DMS114 treated with DMSO at 0.1 percent for 48 hours (cell line): ENCODE measurements at regions not wholly inside any gene's neighbourhood (a gene's known extent, or its start where the extent isn't known, plus 50 kb on each side); places are given as distances from the start of the nearest gene placed in this dataset.
A peak's percentile ranks its signal among the peaks of the same experiment; 100 is the strongest.
"Not testable (repeated sequence)": the region's sequence is repeated elsewhere in the genome, so short reads cannot be mapped to it uniquely, and the experiment has no call there.

Experiments
- DNase-seq: peaks from one replicate; lab custom pipeline; 2025; ENCODE audit not compliant: unreplicated experiment; lab: John Stamatoyannopoulos, UW

GRCh38 chr1:149635290-149635899 is 51.7 kb downstream of the PPIAL4C start:
- DNase-seq, result not testable (repeated sequence)

DNA sequence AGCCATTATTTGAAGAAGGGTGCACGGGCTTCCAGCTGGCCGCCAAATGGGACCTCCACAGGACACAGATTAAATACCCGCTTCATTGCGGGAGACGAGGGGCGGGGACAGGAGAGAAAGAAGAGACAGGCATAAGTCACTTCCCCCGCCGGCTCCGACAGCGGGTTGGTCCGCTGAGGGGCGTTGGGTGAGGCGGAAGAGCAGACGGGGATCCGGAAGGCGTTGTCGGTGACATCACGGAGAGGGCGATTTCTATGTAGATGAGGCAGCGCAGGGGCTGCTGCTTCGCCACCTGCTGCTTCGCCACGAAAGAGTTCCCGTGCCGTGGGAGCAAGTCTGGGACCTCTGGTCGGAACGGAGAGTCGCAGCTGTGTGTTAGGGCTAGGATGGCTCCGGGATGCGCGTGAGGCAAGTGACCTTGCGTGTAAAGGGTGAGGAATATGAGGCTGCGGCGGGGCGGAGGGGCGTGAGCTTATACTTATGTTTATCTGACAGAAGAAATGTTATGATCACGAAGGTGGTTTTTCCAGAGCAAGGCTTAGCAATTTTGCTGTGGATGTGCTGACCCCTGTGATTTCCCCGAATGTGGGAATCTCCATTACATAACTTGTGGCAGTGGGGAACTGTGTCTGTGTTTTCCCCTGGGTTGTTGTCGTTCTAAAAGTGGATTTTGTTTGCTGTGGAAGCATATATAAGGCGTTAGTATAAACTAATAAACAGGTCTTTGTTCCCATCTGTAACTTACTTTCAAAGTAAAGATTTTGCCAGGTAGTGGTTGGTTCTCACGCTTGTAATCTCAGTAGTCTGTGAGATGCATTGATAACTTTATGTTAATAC is 52.9 kb downstream of the PPIAL4C start:
- peak; percentile 94 for DNase-seq

DNA sequence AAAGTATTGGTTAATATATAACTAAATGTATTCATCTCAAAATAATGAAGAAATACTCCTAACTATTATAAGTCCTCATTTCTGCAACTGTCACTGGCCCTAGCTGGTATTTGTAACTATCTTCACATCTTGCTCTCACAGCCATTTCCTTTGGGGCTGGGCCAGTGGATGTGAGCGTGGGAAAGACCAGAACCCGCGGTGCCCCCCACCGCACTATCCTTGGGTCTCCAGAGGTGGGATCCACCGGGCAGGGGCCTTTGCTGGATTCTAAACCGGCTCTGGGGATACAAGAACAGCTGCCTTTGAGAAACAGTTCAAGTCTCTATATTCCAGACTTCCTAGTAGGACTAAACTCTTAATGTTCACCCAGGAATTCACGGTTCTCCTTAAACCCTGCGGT is 54.8 kb downstream of the PPIAL4C start:
- DNase-seq, result not testable (repeated sequence)

DNA sequence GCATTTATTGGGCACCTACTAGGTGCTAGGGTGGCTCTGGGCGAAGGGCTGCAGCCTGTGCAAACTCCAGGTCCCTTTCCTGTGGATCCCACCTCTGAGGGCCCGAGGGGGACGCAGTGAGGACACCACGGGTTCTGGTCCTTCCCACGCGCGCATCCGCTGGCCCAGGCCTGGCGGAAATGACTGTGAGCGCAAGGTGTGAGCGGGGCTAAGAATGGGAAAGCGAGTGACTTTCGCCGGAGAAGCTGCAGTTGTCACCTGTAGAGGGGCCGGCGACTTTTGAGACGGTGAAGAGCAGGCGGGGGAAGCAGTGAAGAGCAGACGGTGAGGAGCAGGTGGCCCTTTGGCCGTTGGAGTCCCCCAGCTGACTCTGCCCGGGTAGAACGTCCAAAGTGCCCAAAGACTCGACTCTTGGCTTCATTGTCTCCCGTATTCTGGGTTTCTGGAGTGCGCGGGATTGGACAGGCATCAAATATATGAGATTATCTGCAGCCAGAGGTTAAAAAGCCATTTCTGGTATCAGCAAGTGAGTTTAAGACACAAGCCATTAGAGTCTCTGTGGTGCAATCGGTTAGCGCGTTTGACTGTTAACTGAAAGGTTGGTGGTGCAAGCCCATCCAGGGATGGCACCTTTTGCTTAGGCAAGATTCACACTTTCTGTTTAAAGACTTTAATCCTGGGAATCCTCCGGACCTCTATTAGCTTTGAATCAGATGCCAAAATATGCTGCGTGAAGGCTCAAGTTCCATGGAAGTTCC is 55.4 kb downstream of the PPIAL4C start:
- DNase-seq, result not testable (repeated sequence)

GRCh38 chr1:149641179-149641578 is 57.5 kb downstream of the PPIAL4C start:
- not testable (repeated sequence) for DNase-seq

DNA sequence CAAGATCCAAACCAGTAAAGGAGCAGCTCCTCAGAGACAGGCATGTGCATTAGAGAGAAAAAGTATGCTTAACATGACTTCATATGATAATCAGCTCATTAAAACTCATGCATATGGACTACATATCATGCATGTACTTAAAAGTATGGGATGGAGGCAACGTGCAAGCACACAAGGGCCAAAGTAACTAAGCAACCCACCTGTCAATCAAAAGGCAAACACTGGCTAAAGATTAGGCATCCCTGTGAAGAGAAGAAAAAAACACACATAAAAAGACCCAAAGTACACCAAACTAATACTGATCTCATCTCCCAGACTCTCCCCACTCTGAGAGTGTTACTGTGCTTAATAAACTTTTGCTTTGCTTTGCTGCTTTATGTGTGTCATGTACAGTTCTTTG is 61.2 kb downstream of the PPIAL4C start:
- DNase-seq, result not testable (repeated sequence)

DNA sequence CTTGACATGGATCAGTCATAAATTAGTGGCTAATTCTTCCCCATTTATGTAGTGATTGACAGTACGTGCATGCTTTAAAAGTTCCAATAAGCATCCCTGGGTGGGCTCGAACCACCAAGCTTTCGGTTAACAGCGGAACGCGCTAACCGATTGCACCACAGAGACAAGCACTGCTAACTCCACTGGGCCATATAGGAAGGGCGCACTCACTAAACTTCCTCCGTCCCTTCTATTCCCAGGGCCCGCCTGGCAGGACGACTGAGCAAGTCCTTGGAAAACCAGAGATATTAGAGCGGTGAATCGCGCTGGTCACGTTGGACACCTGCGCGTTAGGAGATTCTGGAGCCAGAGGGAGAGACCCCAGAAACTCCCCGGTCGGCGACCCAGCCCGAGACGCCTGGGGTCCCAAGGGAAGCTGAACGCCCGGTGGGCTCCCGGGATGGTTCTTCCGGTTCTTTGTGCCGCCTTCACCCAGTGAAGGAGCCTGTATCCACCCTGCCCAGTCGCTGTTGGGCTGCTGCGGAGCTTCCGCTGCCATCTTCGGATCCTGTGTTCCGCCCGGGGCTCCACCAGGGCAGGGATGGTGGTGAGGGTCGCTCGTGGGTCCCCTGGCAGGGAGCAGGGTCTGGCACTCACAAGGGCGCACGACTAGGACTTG is 62.8 kb downstream of the PPIAL4C start:
- DNase-seq, result peak; percentile 25

GRCh38 chr1:149647018-149647373 is 63.3 kb downstream of the PPIAL4C start:
- DNase-seq, result not testable (repeated sequence)

DNA sequence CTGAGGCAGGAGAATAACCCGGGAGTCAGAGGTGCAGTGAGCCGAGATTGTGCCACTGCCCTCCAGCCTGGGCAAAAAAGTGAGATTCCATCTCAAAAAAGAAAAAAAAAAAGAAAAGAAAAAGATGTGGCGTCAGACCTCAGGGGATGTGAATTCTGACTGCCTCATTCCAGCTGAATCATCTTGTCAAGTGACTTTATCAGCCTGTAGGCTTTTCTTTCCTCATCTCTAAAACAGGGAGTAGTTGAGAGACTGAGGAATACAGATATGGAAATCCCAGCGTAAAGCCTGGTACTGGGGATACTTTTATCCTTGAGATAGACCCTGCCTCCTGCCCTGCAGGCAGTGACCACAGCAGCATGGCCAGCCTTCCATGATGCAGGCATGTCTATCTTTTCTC is 74.1 kb downstream of the PPIAL4C start:
- DNase-seq, result not testable (repeated sequence)

GRCh38 chr1:149658175-149658574 is 74.5 kb downstream of the PPIAL4C start:
- not testable (repeated sequence) for DNase-seq

DNA sequence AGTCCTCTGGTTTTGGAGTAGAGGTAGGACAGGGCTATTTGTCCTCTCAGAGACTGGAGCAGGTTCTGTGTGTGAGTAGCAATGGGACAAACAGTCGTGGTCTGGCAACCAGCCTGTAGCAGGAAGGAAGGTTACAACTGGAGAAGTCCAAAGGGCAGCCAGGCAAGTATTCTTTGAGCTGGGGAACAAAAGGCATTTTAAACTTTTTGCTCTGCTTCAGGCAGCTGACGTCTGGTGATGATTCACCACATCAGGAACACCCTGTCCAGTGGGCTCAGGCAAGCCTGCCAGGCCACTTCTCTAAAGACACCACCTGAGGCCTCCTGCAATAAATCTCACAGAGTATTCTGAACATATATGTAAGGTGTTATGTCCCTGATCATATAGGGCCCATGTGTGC is 81.0 kb downstream of the PPIAL4C start:
- DNase-seq, result not testable (repeated sequence)

- DNase-seq, result not testable (repeated sequence)
Observed at GRCh38 chr1:149665033-149665432, 81.4 kb downstream of the PPIAL4C start.

GRCh38 chr1:149665528-149665927 is 81.9 kb downstream of the PPIAL4C start:
- not testable (repeated sequence) for DNase-seq

DNA sequence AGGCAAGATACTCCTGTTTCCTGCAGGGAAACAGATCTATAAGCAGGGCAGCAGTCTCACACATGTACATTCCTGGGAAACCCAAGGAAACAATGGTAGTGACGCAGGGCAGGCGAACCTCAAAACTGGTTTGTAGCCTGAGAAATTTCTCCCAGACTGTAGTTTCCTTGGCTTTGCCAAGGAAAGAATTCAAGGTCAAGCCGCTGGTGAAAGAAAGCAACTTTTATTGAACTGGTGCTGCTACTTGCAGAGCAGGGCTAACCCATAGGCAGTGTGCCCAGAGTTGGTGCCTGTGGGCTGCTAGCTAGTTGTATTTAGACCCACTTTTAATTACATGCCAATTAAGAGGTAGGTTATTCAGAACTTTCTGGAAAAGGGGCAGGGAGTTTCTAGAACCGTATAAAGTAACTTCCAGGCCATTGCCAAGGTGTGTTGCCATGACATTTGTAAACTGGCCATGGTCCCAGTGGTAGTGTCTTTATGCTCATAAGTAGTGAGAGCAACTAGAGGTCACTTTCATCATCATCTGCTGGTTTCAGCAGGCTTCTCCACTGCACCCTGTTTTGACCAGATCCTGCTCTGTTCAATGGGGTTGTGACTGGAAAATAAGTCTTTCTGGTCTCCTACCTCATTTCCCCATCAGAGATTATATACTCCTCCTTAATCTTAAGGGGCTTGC is 89.7 kb downstream of the PPIAL4C start:
- not testable (repeated sequence) for DNase-seq

GRCh38 chr1:149674921-149675320 is 91.3 kb downstream of the PPIAL4C start:
- DNase-seq, result not testable (repeated sequence)

DNA sequence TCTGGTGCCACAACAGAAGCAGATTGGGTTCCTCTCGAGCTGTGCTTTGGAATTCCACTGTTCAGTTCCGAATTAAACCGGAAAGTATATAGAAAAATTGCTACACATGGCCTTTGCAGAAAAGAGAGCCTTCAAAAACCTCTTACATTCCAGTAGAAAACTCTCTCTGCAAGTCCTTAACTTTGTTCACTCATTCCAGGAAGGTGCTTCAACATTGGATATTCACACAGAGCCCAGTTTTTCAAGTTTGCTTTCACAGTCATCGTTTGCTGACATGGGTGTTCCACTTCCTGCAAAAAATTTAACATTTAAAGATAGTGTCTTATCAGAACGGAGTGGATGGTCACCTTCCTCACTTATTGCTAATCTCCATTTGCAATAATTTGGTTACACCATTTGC is 93.7 kb downstream of the PPIAL4C start:
- not testable (repeated sequence) for DNase-seq

DNA sequence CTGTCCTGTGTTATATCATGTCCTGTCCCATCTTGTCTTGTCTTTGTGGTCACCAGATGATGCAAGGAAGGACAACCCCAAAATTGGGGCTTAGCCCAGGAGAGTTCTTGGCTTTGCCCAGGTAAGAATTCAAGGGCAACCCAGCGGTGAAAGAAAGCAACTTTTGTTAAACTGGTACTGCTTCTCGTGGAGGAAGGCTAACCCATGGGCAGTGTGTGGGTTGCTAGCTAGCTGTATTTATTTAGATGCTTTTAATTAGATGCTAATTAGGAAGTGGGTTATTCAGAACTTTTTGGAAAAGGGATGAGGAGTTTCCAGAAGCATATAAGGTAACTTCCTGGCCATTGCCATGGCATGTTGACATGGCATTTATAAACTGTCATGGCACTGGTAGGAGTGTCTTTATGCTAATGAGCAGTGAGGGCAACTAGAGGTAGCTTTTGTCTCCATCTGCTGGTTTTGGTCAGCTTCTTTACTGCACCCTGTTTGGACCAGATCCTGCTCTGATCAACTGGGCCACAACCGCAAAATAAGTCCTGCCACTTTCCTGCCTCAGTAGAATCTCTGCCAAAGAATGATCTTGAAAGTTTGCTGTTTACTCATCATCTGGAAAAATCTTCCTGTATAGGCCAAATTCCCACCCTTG is 95.8 kb upstream of the FCGR1A start:
- DNase-seq, result not testable (repeated sequence)

GRCh38 chr1:149691399-149691798 is 91.1 kb upstream of the FCGR1A start:
- not testable (repeated sequence) for DNase-seq

DNA sequence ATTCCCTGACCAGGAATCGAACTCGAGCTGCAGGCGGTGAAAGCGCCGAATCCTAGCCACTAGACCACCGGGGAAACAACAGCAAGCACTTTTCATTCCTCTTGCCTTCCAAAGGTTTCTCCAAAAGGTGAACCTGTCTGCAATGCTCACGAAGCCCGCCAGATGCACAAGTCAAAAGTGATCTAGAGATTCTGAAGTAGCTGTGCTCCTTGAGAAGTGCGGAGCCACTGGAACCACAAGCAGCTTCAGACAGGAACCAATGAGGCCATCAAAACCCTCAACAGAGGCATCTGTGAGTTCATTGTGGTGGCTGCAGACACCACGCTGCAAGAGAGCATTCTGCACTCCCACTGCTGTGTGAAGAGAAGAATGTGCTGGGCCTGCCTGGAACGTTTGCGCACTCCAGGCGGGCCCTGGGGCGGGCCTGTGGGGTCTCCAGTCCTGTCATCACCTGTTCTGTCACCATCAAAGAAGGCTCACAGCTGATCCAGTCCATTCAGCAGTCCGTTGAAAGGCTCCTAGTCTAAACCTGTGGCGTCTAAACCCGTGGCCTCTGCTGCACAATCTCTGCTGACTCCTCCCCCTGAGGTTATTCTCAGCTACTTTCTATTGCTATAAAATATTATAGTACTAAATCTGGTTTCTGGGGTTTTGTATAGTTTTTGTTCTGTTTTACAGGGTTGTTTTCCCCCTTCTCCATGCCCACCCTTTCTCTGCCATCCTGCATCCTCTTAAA is 89.5 kb upstream of the FCGR1A start:
- DNase-seq, result not testable (repeated sequence)
